ENCODE measurements at regions not wholly inside any gene's neighbourhood (a gene's known extent, or its start where the extent isn't known, plus 50 kb on each side); places are given as distances from the start of the nearest gene placed in this dataset.

DNA sequence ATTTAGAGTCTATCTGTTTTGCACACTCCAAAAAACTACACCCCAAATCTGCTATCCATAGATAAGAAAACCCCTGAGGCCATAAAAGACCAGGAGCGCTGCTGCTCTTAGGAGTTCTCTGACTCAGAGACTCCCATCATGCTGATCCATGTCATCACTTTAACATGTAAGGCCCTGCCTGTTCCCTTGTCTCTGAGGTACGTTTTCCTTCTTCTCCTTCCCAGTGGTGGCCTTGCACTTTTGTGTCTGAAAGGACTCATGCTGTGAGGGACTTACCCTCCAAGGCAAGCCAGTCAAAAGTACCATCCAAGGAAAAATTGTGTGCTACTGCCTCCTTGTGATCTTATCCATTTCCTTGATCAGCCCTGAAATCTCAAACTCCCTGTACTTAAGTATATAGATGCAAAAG lies 427.4 kb upstream of the NCAM2 start:
- TF ChIP-seq, protein P1, sequence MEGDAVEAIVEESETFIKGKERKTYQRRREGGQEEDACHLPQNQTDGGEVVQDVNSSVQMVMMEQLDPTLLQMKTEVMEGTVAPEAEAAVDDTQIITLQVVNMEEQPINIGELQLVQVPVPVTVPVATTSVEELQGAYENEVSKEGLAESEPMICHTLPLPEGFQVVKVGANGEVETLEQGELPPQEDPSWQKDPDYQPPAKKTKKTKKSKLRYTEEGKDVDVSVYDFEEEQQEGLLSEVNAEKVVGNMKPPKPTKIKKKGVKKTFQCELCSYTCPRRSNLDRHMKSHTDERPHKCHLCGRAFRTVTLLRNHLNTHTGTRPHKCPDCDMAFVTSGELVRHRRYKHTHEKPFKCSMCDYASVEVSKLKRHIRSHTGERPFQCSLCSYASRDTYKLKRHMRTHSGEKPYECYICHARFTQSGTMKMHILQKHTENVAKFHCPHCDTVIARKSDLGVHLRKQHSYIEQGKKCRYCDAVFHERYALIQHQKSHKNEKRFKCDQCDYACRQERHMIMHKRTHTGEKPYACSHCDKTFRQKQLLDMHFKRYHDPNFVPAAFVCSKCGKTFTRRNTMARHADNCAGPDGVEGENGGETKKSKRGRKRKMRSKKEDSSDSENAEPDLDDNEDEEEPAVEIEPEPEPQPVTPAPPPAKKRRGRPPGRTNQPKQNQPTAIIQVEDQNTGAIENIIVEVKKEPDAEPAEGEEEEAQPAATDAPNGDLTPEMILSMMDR (IDR thresholded peaks at IDR 0.05 in 4 of 5, conservative IDR thresholded peaks at IDR 0.05 in 1 of 5), result no peak
- TF ChIP-seq POLR2A (IDR thresholded peaks at IDR 0.05), result no peak

All from gastrocnemius medialis (tissue), 4 donors.